ENCODE measurements at regions not wholly inside any gene's neighbourhood (a gene's known extent, or its start where the extent isn't known, plus 50 kb on each side); places are given as distances from the start of the nearest gene placed in this dataset.
"Not testable (repeated sequence)": the region's sequence is repeated elsewhere in the genome, so short reads cannot be mapped to it uniquely, and the experiment has no call there.

DNA sequence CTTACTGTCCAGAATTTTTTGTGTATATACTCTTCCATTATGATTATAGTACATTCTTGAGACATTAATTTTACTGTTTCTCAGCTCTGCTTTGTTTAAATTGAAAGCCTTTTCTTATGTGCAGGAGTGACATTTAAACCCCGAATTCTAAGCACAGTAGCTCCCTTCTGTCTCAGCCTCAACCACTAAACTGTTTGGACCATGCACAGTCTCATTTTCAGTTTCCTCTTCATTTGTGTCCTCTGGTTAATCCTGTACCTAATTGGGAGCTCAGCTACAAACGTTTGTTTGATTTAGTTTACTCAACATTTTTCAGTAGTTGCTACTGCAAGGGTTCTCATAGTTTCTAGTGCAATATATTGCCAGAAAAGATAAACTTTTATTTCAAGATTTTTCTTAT, 206.3 kb downstream of the SLITRK5 start:
- DNase-seq (ENCODE audit: low read depth in 2 of 2) = no peak

DNA sequence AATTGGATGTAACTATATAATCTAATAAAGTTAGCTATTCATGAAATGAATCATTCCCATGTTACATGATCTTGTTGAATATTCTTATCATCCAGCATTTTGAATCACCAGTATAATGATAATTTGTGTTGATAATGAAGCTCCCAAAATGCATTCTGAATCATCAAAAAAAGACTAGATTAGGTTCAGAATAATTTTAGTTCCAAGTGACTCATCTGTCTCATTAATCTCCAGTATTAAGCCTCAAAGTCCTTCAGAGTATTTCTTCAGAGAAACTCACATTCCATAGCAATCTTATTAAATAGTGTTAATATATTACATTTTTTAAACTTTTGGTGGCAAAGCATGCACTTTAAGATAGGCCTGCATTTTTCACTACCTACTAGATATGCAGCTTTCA, 207.5 kb downstream of the SLITRK5 start:
- DNase-seq (ENCODE audit: low read depth in 2 of 2) = no peak

DNA sequence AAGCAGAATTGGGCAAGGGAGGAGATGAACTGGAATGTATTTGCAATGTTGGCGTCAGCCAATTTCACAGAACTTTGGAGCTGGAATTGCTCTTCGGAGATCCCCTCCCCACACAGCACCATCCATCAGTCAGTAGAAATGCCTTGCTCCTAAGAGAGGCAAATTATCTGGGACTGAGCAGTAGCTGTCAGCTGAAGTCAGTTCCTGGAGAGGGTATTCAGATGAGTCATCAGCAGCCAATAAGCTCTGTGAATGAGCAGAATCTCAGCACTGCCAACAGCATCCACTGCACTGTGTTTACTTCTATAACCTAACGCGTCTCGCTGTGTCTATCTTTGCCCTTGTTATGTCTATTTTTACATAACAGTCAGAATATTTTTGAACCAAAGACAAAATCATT, 213.7 kb downstream of the SLITRK5 start:
- no peak for DNase-seq (ENCODE audit: low read depth in 2 of 2)

DNA sequence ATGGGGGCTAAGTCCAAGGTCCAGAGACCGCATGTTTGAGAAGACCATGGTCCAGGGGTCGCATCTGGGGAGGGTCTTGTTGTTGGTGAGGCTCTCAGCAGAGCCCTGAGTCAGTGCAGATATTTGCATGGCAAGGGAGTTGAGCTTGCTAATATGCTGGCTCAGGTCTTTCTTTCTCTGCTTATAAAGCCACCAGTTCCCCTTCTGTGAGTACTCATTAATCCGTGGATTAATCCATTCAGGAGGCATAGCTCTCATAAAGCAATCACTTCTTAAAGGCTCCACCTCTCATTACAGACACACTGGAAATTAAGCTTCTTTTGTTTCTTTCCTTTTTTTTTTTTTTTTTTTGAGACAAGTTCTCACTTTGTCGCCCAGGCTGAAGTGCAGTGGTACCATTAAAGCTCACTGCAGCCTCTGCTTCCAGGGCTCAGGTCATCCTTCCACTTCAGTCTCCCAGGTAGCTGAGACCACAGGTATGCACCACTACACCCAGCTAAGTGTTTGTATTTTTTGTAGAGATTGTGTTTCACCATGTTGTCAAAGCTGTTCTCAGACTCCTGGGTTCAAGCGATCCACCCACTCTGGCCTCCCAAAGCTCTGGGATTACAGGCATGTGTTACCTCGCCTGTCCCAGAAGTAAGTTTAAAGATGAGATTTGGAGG, 216.4 kb downstream of the SLITRK5 start:
- no peak for DNase-seq (ENCODE audit: low read depth in 2 of 2)

DNA sequence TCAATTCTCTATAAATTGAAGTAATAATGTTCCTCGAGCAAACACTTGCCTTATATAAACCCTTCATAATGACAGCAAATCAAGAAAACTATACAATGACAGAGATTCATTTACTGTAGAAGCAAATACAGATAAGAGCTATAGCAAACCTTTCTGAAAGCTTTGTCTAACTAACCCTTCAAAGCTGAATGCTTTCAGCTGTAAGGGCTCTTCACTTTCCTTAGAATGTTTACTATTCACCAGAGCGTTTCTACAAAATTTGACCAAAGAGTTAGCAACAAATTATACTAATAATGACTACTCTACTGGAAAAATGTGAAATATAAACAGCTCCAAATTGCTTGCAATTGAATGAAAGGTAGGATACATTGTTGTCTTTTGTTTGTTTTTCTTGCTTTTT, 218.1 kb downstream of the SLITRK5 start:
- no peak for DNase-seq (ENCODE audit: low read depth in 2 of 2)

DNA sequence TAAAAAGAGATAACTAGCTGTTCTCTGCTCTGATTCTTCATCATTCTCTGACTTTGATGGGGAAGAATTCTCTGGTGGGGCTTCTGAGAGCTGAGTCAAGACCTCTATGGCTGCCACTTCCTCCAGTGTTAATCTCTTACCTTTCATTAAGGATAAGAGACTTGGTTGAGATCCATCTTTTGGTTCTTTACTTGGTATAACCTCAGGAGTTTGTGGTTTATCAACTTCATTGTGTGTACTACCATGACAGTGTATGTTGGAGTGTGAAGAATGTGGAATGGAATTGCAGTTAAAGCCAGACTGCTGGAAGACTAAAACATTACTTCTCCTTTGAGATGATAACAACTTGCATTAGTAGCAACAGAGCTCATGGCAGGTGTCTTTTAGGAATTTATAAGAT, 222.0 kb downstream of the SLITRK5 start:
- DNase-seq (ENCODE audit: low read depth in 2 of 2) = no peak

DNA sequence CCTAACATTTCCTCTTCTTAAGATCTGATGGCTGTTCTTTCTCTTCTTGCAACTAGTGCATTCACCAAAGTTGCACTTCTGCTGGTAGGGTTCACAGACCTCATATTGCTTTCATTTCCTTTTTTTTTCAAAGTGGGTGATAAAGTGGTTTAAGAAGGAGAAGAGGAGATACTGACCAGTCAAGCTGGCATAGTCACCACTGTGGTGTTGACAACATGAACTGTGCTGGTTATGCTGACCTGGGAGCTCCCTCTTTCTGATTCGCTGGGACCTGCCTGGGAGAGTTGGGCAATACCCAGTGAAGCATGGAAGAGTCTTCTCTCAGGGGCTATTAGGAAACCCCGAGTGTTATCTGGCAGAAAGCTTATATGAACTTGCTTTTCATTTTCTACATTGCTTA, 222.9 kb downstream of the SLITRK5 start:
- no peak for DNase-seq (ENCODE audit: low read depth in 2 of 2)

DNA sequence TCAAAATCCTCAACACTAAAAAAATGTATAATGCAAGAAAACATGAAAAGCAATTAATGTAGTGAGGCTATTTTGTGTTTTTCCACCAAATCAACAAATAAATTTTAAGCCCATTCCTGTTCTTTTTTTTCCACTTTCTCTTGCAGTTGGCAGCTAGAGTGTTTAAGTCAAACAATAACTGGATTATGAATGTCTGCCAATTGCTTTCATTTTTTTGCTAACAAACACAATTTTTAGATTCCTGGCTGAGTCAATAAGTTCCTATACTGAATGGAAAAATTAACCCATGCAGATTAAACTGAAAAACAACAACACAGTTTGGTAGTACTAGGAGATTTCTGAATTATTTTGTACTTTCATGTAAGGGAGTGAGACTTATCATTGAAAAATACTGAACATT, 232.4 kb downstream of the SLITRK5 start:
- no peak for DNase-seq (ENCODE audit: low read depth in 2 of 2)

DNA sequence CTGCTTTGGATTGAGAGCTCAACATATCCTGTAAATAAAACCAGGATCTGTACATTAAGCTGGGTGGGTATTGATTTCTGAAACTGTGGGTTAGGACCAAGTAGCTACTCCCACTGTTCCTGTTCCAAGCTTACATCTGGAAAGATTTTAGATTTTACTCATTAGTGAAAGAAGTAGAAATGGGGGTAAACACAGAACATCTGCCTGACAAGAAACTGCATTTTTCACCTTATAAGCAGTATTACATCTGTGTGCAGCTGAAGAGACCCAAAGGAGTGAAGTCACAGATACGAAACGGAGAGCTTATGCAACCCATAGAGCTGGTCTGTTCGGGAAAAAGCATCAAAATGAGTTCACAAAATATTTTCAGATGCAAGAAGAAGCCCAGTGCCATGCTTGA, 235.2 kb downstream of the SLITRK5 start:
- DNase-seq (ENCODE audit: low read depth in 2 of 2) = no peak

DNA sequence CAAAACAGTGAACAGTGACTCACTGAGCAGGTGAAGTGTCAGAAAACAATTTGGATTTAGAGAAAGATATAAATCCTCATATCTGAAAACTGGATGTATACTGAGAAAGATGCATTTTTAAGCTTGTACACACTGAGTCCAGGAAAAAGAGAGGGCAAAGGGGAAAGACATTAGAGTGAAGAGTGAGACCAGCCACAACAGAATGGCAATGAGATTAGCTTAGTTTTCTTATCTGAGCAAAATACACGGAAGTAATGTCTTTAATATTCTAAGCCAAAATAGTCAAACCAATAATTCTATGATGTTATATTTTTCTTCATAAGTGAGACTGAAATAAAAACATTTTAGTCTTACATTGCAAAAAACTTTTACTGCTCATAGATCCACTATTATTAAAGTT, 236.0 kb downstream of the SLITRK5 start:
- no peak for DNase-seq (ENCODE audit: low read depth in 2 of 2)

DNA sequence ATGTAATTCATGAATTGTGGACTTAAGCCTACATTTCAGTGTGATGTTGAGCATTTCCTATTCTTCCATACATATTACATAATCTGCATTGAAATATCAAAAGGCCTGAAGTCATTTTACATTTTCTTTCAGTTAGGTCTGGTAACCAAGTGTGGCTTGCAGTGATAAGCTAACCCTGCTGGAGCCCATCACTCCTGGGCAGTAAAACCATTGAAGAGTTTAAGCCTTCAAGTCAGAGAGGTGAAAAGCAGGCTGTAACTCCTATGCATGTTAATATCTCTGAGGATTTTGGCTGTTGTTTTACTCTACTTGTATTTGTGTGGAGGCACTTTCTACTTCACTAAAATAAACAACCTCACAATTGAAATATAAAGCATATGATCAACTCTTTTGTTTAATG, 248.8 kb downstream of the SLITRK5 start:
- no peak for DNase-seq (ENCODE audit: low read depth in 2 of 2)

DNA sequence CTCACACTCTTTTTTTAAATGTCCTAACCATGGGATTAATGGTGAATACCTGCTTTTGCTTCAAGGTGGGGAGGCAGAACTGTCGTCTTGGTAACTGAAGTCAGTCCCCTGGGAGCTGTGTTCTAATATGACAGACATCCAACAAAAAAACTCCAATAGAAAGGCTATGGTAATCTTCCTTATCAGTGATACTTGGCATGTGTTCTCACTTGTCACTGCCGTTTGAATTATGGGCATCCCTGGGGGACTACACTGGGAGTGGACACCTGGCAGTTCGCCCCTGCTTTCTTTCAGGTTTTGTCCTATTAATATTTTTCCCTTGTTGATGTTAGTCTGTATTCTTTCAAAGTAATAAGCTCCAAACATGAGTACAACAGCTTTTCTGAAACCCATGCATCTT, 252.6 kb downstream of the SLITRK5 start:
- no peak for DNase-seq (ENCODE audit: low read depth in 2 of 2)

DNA sequence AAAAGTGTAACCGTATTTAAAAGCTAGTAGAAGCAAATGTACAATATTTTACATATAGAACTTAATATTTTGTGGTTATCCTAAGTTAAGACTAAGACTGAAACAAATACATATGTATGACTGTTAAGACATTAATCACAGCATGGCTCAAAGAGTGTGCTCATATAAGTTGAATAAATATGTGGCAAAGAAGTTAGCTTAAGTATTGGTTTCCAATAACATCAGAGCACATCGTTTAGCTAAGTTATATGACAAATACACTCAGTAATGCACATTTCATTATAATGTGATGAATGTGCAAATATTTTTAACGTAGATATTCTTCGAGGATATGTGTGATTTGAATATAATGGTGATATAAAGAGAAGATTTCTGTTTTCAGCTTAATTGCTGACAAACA, 253.8 kb downstream of the SLITRK5 start:
- no peak for DNase-seq (ENCODE audit: low read depth in 2 of 2)

DNA sequence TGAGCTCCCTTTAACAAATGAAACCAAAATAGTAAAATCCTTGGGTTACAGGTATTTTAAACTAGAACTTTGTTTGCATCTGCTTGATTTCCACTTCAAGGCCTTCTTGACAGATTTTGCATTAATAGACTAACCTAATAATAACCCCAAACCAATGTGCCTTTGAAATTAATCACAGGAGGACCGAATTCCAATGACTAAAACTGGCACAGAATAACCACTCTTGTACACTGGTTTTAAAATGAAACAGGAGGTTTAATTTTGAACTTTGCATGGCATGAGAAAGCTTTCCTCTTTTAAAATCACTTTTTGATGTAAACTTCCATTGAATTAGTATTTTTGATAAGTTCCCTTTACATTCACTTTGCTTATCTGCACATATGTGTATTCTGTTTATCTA, 269.6 kb downstream of the SLITRK5 start:
- no peak for DNase-seq (ENCODE audit: low read depth in 2 of 2)

DNA sequence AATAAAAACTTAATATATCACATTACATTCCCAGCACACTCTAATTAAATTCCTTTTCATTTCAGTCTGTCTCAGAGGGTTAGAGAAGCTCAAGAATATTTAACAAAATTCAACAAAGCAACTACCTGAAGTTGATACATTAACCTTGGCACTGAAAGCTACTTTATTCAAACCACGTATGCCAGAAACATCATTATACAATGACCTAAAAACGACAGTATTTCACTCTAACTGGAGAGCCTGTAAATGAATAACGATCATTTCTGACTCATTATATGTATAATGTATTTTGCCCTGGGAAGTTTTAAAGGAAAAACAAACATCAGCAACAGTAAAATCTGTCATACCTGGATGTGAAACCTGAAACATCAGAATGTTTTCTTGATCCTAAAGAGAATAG, 270.1 kb downstream of the SLITRK5 start:
- no peak for DNase-seq (ENCODE audit: low read depth in 2 of 2)

DNA sequence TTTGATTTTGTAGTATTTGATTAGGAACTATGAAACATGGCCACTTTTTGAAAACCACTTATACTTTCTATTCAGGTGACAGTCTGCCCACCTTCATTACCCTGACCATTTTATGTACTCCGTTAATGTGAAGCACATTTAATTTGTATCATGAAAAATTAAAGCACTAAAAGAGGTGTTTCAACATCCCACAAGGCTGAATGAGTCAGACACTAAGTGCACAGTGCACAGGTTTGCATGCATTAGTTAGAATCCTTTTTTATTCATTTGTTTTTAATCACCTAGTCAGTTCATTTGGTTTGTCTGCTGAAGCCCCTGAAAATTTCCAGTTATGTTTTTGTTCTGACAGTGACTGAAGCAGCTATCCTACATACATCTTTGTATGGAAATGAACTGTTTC, 271.0 kb downstream of the SLITRK5 start:
- no peak for DNase-seq (ENCODE audit: low read depth in 2 of 2)

DNA sequence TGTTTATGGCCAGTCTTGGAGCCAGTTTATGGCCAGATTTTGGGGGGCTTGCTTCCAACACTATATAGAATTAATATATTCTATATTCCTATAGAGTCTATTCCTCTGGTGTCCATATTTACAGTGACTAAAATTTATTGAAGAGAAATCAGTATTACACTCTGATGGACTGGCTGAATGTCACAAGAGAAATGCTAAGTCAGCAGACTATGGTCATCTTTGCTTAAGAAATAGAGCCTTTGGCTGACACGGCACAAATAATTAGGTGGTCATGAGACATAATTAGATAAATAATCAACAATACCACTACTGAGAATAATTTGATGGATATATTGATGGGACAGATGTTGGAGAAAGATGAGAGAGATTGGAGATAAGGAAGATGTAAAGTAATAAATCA, 272.9 kb downstream of the SLITRK5 start:
- no peak for DNase-seq (ENCODE audit: low read depth in 2 of 2)

DNA sequence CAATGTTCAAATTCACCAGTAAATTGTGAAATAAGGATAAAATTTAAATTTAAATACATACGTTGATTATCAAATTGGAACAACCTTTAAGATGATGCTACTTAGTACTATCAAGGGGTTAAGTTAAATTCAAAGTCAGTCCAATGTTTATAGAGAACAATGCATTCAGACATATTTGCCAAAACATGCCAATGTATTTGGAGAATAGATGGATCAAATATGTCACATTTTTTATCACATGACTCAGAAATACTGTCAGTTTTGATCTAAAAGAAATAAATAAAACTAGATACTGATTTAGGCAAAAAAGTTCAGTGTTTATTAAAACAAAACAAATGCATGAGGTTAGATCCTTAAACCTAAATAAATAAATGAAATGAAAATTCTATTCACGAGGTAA, 281.2 kb downstream of the SLITRK5 start:
- DNase-seq (ENCODE audit: low read depth in 2 of 2) = no peak

DNA sequence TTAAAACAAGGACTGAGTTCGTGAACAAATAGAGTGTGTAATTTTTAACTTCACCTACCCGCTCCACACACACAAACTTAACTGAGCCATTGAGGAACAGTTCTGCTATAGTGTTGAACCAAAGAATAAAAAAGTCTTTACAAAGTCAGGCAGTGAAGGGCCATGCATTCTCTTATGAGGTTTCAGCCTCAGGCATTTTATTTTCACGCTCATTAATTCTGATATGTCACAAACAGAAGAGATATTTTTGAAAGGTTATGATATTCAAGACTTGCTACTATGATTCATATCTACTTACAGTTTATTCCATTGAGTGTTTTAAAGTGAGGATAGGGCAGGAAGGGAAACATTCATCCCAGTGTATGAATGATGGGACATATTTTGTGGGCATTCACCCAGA, 282.2 kb downstream of the SLITRK5 start:
- DNase-seq (ENCODE audit: low read depth in 2 of 2) = no peak

DNA sequence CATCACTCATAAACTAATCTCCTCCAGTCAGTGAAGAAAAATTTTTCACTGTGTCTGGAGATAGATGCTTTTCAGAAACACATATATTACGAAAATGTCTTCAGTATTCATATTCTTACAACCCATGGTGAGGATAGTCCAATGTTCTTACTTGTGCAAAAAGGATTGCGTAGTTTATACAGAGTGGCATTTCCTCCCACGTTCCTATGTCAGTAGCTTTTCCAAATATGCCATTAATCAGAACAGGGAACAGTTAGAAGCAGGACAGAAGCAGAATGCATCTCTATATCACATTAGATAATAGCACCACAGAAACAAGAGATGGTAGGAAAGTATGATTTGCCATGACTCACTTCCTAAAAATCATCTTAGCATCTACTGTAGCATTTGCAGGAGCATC, 282.9 kb downstream of the SLITRK5 start:
- DNase-seq (ENCODE audit: low read depth in 2 of 2) = no peak

DNA sequence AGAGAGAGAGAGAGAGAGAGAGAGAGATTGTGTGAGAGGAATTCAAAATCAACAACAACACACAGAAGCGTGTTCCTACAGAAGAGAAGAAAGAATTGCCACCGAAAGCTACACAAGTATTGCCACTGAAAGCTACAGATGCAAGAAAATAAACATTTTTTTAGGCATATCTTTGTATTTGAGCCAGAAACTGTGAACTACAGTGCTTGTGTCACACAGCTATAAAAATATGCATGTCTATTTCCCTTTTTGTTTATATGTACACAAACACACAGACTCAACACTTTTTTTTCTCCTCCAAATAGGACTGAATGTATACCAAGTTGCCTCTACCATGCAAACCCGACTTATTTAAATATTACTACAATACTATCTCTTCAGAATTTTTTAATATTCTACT, 290.4 kb downstream of the SLITRK5 start:
- DNase-seq (ENCODE audit: low read depth in 2 of 2) = no peak

DNA sequence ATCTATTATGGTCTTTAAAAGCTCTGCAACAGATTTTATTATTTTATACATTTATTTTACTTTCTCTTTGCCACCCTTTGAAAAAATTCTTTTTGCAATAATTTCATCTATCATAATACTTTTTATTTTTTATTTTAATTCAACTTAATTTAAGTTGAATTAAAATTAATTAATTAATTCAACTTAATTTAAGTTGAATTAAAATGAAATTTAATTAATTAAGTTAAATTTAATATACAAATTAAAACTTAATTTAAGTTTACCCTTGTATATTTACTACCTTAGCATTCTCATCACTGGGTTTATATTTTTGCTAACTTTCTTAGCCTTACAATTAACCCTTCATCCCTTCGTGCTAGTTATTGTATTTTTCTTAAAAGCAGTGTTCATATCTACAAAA, 301.4 kb downstream of the SLITRK5 start:
- no peak for DNase-seq (ENCODE audit: low read depth in 2 of 2)

DNA sequence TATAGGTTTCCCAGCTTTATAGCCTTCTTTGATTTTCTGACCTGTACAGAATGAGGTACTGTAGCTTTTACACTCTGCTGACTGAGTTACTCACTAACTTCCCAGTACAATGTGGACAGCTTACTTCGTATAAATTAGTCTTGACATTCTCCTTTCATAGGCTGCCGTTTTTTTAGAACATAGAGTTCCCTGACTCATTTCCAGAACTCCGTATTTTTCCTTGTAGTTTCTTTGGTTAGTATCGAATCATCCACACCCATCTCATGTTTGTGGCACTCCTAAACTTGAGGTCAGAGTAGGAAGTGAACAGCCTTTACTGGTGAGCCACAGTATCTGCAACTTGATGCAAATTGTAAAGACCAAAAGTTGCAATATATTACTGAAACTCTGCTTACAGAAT, 303.9 kb downstream of the SLITRK5 start:
- DNase-seq (ENCODE audit: low read depth in 2 of 2) = no peak

DNA sequence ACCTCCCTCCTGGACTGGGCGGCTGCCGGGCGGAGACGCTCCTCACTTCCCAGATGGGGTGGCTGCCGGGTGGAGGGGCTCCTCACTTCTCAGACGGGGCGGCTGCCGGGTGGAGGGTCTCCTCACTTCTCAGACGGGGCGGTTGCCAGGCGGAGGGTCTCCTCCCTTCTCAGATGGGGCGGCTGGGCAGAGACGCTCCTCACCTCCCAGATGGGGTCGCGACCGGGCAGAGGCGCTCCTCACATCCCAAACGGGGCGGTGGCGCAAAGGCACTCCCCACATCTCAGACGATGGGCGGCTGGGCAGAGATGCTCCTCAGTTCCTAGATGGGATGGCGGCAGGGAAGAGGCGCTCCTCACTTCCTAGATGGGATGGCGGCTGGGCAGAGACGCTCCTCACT, 305.5 kb downstream of the SLITRK5 start:
- DNase-seq (ENCODE audit: low read depth in 2 of 2) = not testable (repeated sequence)

DNA sequence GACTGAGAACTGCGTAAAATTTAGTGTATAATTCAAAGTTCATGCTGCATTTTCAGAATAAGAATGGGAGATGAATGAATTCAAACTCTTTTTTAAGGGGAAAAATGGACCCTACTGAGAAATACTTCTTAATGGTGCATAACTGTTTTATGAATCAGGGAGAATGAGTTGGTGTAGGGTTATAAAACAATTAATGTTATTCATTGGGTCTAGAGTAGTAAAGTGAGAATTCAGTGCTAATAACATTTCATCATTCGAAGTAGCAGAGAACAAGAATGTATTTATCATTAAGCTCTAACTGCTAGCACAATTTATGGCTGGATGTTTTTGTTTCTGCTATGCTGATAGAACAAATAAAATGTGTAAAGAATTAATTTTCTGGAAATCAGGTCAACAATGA, 310.2 kb downstream of the SLITRK5 start:
- no peak for DNase-seq (ENCODE audit: low read depth in 2 of 2)
